ENCODE measurements at regions not wholly inside any gene's neighbourhood (a gene's known extent, or its start where the extent isn't known, plus 50 kb on each side); places are given as distances from the start of the nearest gene placed in this dataset.
A peak's percentile ranks its signal among the peaks of the same experiment; 100 is the strongest.

- no peaks in the 10 kb centered on the region for H4K20me1 ChIP-seq (ENCODE audit: insufficient read depth, low read length)
- H3K27me3 ChIP-seq (ENCODE audit: insufficient read depth, low read length) = peaks cover 2% of the 10 kb centered on the region
- H3K36me3 ChIP-seq (ENCODE audit: insufficient read depth, low read length) = no peaks in the 10 kb centered on the region
- H3K27ac ChIP-seq (ENCODE audit: low read depth, low read length) = peak overlapping the region; percentile 13
- peak overlapping the region; percentile 33 for H2AFZ ChIP-seq (ENCODE audit: low read length)
- H3K4me3 ChIP-seq (ENCODE audit: insufficient read depth, low read length) = no peak overlapping the region
- H3K4me1 ChIP-seq (ENCODE audit: insufficient read depth, low read length) = peaks cover 6% of the 10 kb centered on the region
- no peak overlapping the region for H3K4me2 ChIP-seq (ENCODE audit: insufficient read depth, low read length)
- H3K9me3 ChIP-seq (ENCODE audit: low read depth, low read length) = no peaks in the 10 kb centered on the region
- no peaks in the 10 kb centered on the region for H3K79me2 ChIP-seq (ENCODE audit: insufficient read depth, low read length)
- DNase-seq (ENCODE audit: insufficient read length, low spot score, missing footprints) = peak; percentile 59
- TF ChIP-seq CTCF (IDR thresholded peaks at IDR 0.05; ENCODE audit: extremely low read depth, low read depth, low read length) = no peak
Measured at GRCh38 chr2:176461809-176462670, 192.8 kb downstream of the MTX2 start.

GRCh38 chr2:176463546-176463945, 194.3 kb downstream of the MTX2 start:
- no peak overlapping the region for H3K27ac ChIP-seq (ENCODE audit: low read depth, low read length)
- H4K20me1 ChIP-seq (ENCODE audit: insufficient read depth, low read length) = no peaks in the 10 kb centered on the region
- peaks cover 2% of the 10 kb centered on the region for H3K27me3 ChIP-seq (ENCODE audit: insufficient read depth, low read length)
- no peaks in the 10 kb centered on the region for H3K36me3 ChIP-seq (ENCODE audit: insufficient read depth, low read length)
- H3K9me3 ChIP-seq (ENCODE audit: low read depth, low read length) = no peaks in the 10 kb centered on the region
- no peak overlapping the region for H2AFZ ChIP-seq (ENCODE audit: low read length)
- DNase-seq (ENCODE audit: insufficient read length, low spot score, missing footprints) = no peak
- no peaks in the 10 kb centered on the region for H3K79me2 ChIP-seq (ENCODE audit: insufficient read depth, low read length)
- no peak for TF ChIP-seq CTCF (IDR thresholded peaks at IDR 0.05; ENCODE audit: extremely low read depth, low read depth, low read length)
- H3K4me1 ChIP-seq (ENCODE audit: insufficient read depth, low read length) = peaks cover 6% of the 10 kb centered on the region
- no peak overlapping the region for H3K4me2 ChIP-seq (ENCODE audit: insufficient read depth, low read length)
- no peak overlapping the region for H3K4me3 ChIP-seq (ENCODE audit: insufficient read depth, low read length)

GRCh38 chr2:176464886-176465564, 195.8 kb downstream of the MTX2 start:
- peaks cover 2% of the 10 kb centered on the region for H3K27me3 ChIP-seq (ENCODE audit: insufficient read depth, low read length)
- H3K4me2 ChIP-seq (ENCODE audit: insufficient read depth, low read length) = no peak overlapping the region
- peaks cover 6% of the 10 kb centered on the region for H3K4me1 ChIP-seq (ENCODE audit: insufficient read depth, low read length)
- no peaks in the 10 kb centered on the region for H4K20me1 ChIP-seq (ENCODE audit: insufficient read depth, low read length)
- H3K79me2 ChIP-seq (ENCODE audit: insufficient read depth, low read length) = no peaks in the 10 kb centered on the region
- TF ChIP-seq CTCF (IDR thresholded peaks at IDR 0.05; ENCODE audit: extremely low read depth, low read depth, low read length) = no peak
- no peak for DNase-seq (ENCODE audit: insufficient read length, low spot score, missing footprints)
- H3K36me3 ChIP-seq (ENCODE audit: insufficient read depth, low read length) = no peaks in the 10 kb centered on the region
- H3K4me3 ChIP-seq (ENCODE audit: insufficient read depth, low read length) = no peak overlapping the region
- peak overlapping the region; percentile 1 for H2AFZ ChIP-seq (ENCODE audit: low read length)
- H3K27ac ChIP-seq (ENCODE audit: low read depth, low read length) = no peak overlapping the region
- no peaks in the 10 kb centered on the region for H3K9me3 ChIP-seq (ENCODE audit: low read depth, low read length)

GRCh38 chr2:176466918-176467452, 197.7 kb downstream of the MTX2 start:
- no peak for TF ChIP-seq CTCF (IDR thresholded peaks at IDR 0.05; ENCODE audit: extremely low read depth, low read depth, low read length)
- no peak overlapping the region for H3K27ac ChIP-seq (ENCODE audit: low read depth, low read length)
- no peaks in the 10 kb centered on the region for H3K79me2 ChIP-seq (ENCODE audit: insufficient read depth, low read length)
- no peaks in the 10 kb centered on the region for H3K9me3 ChIP-seq (ENCODE audit: low read depth, low read length)
- peaks cover 3% of the 10 kb centered on the region for H3K4me1 ChIP-seq (ENCODE audit: insufficient read depth, low read length)
- no peak for DNase-seq (ENCODE audit: insufficient read length, low spot score, missing footprints)
- H2AFZ ChIP-seq (ENCODE audit: low read length) = no peak overlapping the region
- H3K4me2 ChIP-seq (ENCODE audit: insufficient read depth, low read length) = no peak overlapping the region
- no peak overlapping the region for H3K4me3 ChIP-seq (ENCODE audit: insufficient read depth, low read length)
- no peaks in the 10 kb centered on the region for H4K20me1 ChIP-seq (ENCODE audit: insufficient read depth, low read length)
- H3K27me3 ChIP-seq (ENCODE audit: insufficient read depth, low read length) = peaks cover 2% of the 10 kb centered on the region
- H3K36me3 ChIP-seq (ENCODE audit: insufficient read depth, low read length) = no peaks in the 10 kb centered on the region
